GM23338 (cell line): ENCODE measurements at regions not wholly inside any gene's neighbourhood (a gene's known extent, or its start where the extent isn't known, plus 50 kb on each side); places are given as distances from the start of the nearest gene placed in this dataset.

ENCODE experiments used
- CREB1 ChIP-seq: fragments of 250-450 bp; sonication (Bioruptor Pico); IDR thresholded peaks from 2 replicates; pipeline ENCODE4 v1.5.0; 2020; ENCODE audit warnings: low read depth, mild to moderate bottlenecking, moderate library complexity
- CTCF ChIP-seq, 2 experiments: fragments of 200-600 bp in 1 of 2; sonication (generic) in 1 of 2; conservative IDR thresholded peaks; 2 replicates each; pipeline versions ENCODE4 v1.5.1 to v1.6.1; 2016 to 2017; ENCODE audit warnings: antibody characterized with exemption in 2 of 2, low read depth in 2 of 2, mild to moderate bottlenecking in 2 of 2, moderate library complexity in 1 of 2
- ETS1 ChIP-seq: IDR thresholded peaks from 2 replicates; pipeline ENCODE4 v1.6.1; 2016; ENCODE audit warnings: antibody characterized with exemption
- EZH2 ChIP-seq: fragments of 200-600 bp; sonication (generic); IDR thresholded peaks from one replicate; pipeline ENCODE4 v1.8.0; 2017; ENCODE audit warnings: antibody characterized with exemption, mild to moderate bottlenecking, low read depth; ENCODE audit not compliant: unreplicated experiment
- EZH2phosphoT487 ChIP-seq: fragments of 200-600 bp; sonication (generic); IDR thresholded peaks from one replicate; pipeline ENCODE4 v1.8.1; 2018; ENCODE audit warnings: antibody characterized with exemption; ENCODE audit not compliant: unreplicated experiment
- JUNB ChIP-seq: IDR thresholded peaks from one replicate; pipeline ENCODE4 v1.6.1; 2016; ENCODE audit warnings: antibody characterized with exemption; ENCODE audit not compliant: unreplicated experiment
- NANOG ChIP-seq: IDR thresholded peaks from 2 replicates; pipeline ENCODE4 v1.6.1; 2016; ENCODE audit warnings: antibody characterized with exemption, borderline replicate concordance
- POLR2AphosphoS5 ChIP-seq: IDR thresholded peaks from 2 replicates; pipeline ENCODE4 v1.6.1; 2016; ENCODE audit warnings: antibody characterized with exemption, low read depth
- REST ChIP-seq: IDR thresholded peaks from one replicate; pipeline ENCODE4 v1.6.1; 2018; ENCODE audit warnings: antibody characterized with exemption; ENCODE audit not compliant: unreplicated experiment
- STAT1 ChIP-seq: IDR thresholded peaks from one replicate; pipeline ENCODE4 v1.6.1; 2016; ENCODE audit warnings: antibody characterized with exemption; ENCODE audit not compliant: unreplicated experiment
- ZNF114 ChIP-seq: fragments of 250-450 bp; sonication (Bioruptor Pico); IDR thresholded peaks from 2 replicates; pipeline ENCODE4 v1.5.0; 2020; ENCODE audit warnings: mild to moderate bottlenecking, moderate library complexity
- ZNF331 ChIP-seq: fragments of 250-450 bp; sonication (Bioruptor Pico); IDR thresholded peaks from 2 replicates; pipeline ENCODE4 v1.5.0; 2020; ENCODE audit warnings: low read depth, mild to moderate bottlenecking, moderate library complexity
- ZNF462 ChIP-seq: fragments of 250-450 bp; sonication (Bioruptor Pico); IDR thresholded peaks from 2 replicates; pipeline ENCODE4 v1.5.0; 2020; ENCODE audit warnings: mild to moderate bottlenecking, moderate library complexity

GRCh38 chr18:42527766-42528165, 572.7 kb downstream of the PIK3C3 start:
- TF ChIP-seq CTCF (conservative IDR thresholded peaks at IDR 0.05; ENCODE audit: low read depth in 2 of 2), result no peak
- no peak for TF ChIP-seq CREB1 (CRISPR knock-in tag)
- no peak for TF ChIP-seq REST
- no peak for TF ChIP-seq EZH2
- TF ChIP-seq NANOG, result no peak
- TF ChIP-seq ETS1, result no peak
- no peak for TF ChIP-seq POLR2AphosphoS5
- no peak for TF ChIP-seq JUNB
- no peak for TF ChIP-seq EZH2phosphoT487
- TF ChIP-seq ZNF114 (CRISPR knock-in tag), result no peak
- TF ChIP-seq ZNF331 (CRISPR knock-in tag), result no peak
- TF ChIP-seq ZNF462 (CRISPR knock-in tag), result no peak
- no peak for TF ChIP-seq STAT1
